Fibroblast of skin of left quadriceps (primary cell): ENCODE measurements at regions not wholly inside any gene's neighbourhood (a gene's known extent, or its start where the extent isn't known, plus 50 kb on each side); places are given as distances from the start of the nearest gene placed in this dataset.
"Not testable (repeated sequence)": the region's sequence is repeated elsewhere in the genome, so short reads cannot be mapped to it uniquely, and the experiment has no call there.

Experiments
- DNase-seq, 2 experiments: peaks; one replicate each; pipeline ENCODE4 v3.0.0-alpha.2; 2013; ENCODE audit warnings: low read depth in 2 of 2

DNA sequence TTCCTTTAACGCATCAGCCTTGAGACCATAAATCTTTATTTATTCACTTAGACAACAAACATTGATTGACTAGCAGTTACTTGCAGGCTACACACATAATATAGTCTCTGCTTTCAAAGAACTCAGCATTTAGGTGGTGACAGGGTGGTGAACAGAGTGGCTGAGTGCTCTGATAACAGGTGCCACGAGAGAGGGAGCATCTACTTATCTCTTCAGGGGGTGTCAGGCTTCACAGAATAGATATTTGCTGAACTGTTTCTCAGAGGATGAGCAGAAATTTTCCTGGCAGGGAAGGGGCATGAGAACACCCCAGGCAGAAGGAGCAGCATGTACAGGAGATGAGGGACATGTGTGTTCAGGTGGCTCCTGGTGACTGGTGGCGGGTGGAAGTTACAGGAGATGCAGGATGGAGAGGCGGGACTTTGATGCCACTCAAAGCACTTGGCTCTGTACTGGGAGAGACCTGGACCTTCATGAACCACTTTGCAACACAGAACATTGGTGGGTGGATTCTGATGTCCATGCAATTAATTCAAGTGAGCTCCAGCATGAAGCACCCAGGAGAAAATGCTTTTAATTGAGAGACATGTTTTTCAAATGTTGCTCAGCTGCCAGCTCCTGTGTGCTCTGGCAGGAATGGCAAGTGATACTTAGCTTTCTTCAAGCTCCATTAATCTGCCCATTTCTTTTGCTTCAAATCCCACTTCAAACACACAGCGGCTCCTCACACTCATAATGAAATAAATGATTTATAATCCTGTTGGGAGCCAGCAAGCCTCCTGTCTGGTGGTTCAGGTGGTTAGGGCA lies 248.9 kb downstream of the MYCN start:
- no peak for DNase-seq

DNA sequence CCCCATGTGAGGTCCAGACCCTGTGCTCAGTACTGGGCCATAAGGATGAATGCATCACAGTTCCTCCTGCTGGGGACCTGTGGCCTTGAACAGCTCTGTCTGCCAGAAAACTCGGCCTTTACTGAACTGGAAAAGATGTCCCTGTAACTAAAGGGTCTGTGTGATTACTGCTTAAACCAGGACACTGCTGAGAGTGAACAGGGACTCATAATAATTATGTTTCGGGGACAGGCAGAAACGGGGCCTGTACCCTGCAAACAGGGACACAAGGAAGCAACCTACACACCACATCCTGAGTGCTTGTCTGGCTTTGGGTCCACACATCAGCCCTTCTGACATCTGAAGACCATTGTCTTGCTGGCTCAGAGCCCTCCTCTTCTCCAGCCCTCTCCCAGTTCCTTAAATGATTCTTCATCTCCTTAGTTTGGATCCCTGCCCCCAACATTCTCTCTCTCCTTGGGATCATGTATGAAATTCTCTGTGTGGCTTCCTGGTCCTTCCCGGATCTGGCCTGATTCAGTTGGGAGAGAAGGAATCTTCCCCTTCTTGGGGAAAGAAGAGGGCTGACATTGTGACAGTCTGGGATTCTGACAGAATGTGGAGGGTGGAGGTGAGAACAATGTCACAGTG lies 248.0 kb downstream of the MYCN start:
- DNase-seq = no peak

DNA sequence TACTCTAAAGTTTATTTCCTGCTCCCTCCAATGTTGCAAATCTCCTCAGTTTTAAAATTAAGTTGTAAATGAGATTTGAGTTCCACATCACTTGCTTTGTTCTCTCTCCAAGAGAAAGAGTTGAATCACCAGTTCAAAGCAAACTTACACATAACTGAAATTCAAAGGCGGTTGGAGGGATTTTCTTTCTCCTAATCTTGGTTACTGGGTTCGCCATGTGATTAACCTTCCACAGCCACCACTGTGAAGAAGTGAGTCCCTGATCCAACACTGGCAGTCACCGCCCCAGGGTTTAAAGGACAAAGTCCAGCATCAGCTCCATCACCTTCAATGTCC lies 247.1 kb downstream of the MYCN start:
- no peak for DNase-seq

DNA sequence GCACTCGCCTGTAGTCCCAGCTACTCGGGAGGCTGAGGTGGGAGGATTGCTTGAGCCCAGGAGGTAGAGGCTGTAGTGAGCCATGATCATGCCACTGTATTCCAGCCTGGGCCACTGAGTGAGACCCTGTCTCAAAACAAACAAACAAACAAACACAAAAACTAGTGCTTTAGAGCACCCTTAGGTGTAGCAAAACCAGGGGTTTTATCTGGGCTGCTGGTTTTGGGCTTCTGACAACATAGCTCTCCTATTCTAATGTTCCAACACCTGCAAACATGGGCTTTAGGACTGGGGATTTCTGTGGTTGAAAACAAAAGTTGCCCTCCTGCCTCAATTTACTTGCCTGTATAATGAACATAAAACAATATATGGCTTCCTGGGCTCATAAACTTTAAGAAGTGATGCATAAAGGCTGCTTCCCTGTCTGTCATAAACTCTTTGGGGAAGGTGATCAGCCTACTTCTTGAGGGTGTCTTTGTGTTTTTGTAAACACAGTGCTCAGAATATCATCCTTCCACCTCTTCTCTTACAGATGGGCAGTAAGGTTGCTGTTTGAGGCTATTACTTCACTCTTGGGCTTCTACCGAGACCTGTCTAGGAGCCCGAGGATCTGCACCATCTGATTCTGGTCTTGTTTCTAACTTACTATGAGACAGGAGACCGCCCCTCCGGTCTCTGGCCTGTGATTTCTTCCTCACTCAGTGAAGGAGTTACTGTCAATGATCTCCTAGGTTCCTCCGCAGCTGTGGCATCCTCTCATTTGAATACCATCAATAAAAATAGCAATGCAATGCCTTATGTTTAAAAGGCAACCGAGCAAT lies 246.5 kb downstream of the MYCN start:
- DNase-seq = no peak

DNA sequence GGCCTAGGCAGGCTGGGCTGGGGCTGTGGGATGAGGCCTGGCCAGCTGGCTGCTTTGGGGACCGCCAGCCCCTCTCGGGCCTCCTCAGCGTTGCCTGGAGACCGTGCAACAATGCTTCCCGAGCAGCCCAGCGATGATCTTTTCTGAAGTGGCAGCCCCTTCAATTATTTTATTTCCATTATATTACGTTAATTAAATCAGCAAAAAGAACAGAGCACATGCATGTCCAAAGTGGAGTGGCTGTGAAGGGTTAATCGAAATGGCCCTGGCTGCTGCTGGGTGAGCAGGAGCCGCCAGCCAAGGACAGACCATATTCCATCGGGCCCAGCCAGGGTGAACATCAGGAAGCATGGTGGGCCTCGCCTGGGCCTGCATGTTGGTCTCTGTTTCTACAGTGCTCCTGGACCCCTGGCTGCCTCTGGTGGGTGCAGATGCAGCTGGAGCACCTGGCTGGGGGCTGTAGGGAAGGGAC lies 245.5 kb downstream of the MYCN start:
- no peak for DNase-seq

DNA sequence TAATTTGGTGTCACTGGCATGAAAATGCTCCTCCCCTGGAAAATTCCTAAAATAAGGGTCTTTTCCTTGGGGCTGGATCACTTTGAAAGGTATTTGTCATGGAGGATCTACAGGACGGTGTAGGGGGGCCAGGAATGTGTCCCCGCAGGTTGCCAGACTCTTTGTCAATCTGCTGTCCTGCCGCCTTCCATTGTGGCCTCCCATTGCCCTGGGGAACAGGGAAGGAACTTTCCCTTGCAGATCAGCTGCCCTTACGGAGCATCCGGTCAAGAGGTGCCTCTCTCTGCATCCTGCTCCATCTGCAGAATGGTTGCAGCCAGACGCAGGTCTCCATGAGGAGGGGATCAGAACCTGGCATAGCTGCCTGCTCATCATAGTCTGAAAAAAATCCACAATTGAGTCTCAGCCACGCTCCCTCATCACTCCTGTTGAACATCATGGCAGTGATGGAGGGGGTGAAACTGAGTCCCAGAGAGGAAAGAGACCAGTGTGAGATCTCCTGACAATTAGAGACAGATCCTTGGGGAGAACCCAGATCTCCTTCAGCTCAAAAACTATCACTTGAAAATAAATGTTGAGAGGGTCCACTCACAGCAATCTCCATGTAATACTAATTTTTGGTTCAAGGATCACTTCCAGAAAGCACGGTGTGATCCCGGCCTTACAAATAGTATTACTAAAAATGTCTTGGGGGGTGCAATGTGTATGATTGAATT lies 244.8 kb downstream of the MYCN start:
- DNase-seq = no peak

DNA sequence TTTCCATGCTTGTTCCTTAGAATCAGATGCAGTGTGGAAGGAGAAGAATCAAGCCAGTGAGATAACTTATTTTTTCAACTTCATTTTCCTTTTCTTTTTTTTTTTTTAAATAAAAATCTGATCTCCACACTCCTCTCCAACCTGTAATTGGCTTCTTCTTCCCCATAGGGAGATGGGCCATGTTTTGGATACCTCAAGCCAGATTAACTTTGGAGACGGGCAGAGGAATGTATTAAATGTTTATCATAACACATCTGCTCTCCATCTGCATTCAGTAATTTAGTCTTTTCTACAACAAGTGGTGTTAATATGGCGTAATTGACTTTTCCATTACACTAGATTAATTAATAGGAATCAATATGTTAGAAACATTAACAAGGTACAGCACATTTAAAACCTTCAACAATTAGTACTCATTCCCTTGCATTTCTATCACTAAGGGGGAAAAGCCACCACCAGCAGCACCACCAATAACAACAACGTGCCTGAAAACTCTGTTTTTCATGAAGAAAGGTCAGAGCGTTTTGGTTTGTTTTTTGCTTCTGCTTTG lies 244.1 kb downstream of the MYCN start:
- DNase-seq = no peak

DNA sequence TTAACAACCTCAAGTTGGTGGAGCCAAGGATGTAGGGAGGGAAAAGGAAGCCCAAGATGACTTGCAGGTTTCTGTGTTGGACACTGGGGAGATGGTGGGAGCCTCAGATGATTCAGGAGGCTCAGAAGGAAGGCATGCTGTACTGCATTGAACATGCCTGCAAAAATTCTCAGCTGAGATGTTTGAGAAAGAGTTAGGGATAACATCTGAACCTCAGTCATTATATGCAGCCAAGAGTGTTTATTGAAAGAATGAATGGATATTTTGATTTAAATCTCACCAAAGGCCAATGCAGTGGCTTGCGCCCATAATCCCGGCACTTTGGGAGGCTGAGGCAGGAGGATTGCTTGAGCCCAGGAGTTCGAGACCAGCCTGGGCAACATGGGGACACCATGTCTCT lies 243.0 kb downstream of the MYCN start:
- DNase-seq = no peak

DNA sequence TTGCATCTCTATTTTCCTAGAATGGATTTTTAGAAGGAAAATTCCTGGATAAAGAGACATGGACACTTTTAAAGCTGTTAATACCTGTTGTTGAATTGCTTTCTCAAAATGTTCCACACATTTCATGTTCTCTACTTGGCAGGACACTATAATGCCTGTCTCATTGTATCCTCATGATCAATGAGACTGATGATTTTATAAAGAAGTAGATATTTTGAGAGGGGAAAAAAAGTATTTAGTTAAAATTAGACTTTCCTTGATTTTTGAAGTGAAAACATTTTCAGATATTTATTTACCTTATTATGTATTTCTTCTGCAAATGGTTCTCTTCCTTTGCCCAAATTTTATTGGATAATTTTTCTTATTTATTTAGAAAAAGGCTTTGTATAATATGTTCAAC lies 242.5 kb downstream of the MYCN start:
- no peak for DNase-seq

DNA sequence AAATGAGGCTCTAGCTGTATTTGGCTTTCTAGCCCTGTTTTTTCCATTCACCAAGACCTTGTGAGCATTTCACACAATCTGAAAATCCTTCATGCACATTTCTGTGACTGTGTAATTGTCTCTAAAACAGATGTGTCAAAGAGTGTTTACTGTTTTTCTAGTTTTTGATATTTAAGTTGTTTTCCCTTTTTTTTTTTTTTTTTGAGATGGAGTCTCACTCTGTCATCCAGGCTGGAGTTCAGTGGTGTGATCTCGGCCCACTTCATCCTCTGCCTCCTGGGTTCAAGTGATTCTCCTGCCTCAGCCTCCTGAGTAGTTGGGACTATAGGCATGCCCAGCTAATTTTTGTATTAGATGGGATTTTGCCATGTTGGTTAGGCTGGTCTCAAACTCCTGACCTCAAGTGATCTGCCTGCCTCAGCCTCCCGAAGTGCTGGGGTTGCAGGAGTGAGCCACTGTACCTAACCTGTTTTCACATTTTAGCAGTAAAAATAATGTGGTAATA lies 242.0 kb downstream of the MYCN start:
- not testable (repeated sequence) for DNase-seq

DNA sequence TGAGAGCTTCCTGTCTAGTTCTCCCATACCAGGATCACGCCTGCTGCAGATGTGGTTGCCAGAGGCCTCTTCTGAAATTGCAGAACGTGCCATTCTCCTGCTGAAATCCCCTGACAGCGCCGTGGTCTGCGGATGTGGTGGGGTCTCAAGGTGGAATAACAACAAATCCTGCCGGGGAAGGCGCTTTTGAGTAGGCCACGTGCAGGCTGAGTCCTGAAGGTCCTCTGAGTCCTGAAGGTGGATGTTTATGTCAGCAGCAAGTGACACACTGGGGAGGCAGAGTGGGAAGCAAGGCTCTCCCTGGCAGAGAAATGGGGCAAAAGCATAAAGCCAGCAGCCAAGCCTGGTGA lies 241.4 kb downstream of the MYCN start:
- DNase-seq = no peak

DNA sequence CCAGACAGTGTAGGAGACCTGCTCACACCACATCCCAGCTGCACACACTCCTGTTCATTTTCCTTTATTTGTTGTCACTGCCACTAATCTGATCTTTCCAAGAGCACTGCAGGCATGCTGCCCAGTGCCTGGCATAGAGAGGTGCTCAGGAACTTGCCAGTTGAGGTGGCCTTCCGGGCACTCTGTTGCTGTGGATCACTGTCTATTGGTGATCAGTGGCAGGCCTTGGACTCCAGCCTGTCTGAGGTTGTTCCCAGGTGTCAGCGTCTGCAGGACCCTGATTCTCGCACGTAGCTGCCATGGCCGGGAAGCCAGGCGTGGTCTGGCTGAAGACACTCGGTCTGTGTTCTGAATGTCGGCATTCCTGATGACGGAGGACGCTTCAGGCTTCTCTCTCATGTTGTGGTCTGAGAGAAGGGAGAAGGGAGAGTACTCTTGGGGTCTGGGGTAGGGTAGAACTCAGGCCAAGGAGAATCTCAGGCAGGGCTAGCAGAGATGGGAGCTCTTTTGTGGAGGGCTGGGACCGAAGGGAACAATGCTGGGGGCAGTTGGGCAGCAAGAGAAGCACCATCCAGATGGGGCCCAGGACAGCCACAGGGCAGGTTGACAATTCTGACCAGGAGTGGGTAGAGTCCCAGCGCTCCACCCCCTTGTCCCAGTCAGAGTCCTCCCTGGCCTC lies 240.9 kb downstream of the MYCN start:
- DNase-seq = no peak

DNA sequence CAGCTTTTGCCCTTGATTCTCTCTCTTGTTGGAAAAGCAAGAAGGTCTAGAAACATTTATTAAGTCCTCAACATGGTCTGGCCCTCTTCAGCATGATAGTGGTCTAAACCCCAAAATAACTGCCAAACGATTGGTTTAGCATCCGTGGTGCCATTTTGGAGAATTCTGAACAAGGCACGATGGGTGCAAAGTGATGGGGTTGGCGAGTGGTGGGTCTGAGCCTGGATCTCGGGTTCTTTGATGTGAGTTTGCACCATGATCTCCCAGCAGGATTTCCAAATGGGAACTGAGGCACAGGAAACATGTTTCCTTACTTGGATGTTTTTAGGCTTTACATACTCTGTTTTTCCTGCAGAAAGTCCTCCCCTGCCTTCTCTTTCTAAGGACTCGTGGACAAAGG lies 240.3 kb downstream of the MYCN start:
- DNase-seq = no peak

DNA sequence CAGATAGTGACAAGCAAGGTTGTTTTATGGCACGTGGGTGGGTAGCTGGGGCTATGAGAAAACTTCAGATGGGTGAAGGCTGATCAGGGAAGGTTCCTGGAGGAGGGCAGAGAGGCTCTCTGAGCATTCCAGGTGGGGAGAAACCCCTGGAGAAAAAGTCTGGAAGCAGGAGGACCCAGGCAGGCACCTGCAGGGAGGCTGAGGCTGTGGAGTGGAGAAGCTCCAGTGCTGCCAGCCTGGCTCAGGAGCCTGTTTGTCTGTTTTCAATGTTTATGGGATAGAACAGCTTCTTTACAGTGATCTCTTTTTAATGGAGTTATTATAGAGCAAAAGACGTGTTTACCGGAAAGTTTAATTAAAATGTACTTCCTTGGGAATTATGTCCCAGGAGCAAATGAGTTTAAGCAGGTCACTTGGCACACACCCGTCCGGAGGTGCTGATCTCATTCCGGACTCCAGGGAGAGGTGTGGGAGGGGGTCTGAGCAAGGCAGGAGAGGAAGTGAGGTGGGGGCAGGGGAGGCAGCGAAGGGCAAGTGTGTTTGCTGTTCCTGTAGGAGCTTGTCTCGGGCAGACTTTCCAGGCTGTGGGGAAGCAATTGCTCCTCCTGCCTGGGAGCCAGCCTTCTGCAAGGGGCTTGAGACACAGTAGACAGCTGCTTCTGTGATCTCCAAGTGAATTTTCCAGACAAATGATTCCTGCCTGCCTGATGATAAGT lies 239.5 kb downstream of the MYCN start:
- no peak for DNase-seq

DNA sequence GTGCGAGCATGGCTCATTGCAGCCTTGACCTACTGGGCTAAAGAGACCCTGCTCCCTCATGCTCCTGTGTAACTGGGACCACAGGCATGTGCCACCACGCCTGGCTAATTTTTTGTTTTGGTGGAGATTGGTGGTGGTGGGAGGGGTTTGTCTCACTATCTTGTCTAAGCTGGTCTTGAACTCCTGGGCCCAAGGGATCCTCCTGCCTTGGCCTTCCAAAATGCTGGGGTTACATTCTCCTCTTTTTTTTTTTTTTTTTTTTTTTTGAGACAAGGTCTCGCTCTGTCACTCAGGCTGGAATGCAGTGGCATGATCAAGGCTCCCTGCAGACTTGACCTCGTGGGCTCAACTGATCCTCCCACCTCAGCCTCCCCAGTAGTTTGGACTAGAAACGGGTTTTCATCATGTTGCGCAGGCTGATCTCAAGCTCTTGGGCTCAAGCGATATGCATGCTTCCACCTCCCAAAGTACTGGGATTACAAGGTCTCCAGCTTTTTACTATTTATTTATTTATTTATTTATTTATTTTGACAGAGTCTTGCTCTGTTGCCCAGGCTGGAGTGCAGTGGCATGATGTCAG lies 238.3 kb downstream of the MYCN start:
- DNase-seq = no peak

DNA sequence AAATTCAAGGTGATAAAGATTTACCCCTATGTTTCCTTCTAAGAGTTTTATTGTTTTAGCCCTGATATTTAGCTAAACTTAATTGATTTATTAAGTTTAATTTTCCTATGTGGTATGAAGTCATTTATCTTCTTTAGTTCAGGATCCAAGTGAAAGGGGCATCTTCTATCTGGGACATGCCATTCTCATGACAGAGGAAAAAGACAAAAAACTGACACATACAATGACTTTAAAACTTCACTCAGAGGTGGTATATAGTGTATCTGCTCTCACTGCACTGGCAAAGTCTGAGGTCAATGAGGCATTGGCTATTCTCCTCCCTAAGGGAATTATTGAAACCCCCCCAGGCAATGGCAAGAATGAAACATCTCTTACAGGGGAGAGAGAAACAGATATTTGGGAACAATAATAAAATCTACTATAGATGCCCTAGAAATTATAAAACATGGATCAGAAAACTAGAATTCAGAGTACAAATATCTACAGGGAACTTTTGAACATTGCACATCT lies 237.4 kb downstream of the MYCN start:
- no peak for DNase-seq

DNA sequence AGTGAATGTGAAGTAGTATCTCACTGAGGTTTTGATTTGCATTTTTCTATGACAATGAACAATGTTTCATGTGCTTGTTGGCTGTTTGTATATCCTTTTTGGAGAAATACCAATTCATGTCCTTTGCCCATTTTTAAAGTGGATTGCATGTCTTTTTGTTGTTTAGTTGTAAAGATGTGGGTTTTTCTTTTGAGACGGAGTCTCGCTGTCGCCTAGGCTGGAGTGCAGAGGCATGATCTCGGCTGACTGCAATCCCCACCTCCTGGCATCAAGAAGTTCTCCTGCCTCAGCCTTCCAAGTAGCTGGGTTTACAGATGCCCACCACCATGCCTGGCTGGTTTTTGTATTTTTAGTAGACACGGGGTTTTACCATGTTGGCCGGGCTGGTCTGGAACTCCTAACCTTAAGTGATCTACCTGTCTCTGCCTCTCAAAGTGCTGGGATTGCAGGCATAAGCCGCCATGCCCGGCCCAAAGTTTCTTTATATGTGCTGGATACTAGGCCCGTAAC lies 236.7 kb downstream of the MYCN start:
- no peak for DNase-seq

DNA sequence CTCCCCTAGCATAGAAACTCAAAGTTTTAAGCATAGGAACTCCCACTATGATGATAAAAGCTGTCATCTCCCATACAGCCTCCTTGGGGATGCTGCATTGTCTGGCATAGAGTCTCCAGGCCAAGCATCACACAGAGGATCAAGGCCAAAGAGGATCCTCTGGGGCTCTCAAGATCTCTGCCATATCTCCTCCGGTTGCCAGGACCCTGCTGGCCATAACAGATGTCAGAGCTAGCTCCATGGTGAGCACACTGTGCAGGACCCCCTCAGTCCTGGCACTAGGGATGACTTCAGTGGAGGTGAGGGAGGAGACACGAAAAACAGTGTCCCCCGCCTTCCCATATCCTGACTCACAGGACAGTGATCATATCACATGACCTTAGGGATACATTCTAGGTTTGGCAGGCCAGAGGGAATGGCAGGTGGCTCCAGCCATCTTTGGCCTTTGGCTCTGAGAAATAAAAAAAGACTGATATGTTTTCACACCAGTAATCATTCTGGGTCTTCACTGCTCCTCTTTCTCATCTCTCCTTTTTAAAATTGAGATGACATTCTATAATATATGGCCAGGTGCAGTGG lies 235.0 kb downstream of the MYCN start:
- DNase-seq = no peak

DNA sequence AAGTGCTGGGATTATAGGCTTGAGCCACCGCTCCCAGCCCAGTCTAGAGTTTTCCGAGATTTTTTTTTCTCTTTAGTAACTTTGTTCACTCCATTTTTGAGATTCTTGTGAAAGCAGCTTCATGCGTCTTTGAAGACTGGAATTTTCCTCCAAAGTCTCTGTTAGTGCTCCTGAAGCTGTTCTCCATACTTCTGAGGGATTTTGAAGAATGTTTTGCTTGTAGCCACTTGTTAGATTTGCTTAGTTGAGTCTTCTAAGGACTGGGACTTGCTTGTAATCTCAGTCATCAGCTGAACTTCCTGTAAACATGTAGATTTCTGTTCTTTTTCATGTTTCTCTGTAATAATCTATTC lies 234.3 kb downstream of the MYCN start:
- no peak for DNase-seq
